Thymus (tissue), 11 donors: ENCODE measurements at regions not wholly inside any gene's neighbourhood (a gene's known extent, or its start where the extent isn't known, plus 50 kb on each side); places are given as distances from the start of the nearest gene placed in this dataset.

Source experiments
- DNase-seq, 9 donors: peaks; one replicate each; pipeline ENCODE4 v3.0.0-alpha.2; 2013; ENCODE audit warnings: low spot score in 9 of 9, low read depth in 6 of 9, missing footprints in 1 of 9
- H3K27ac ChIP-seq, 2 donors: one replicate each; pipeline ENCODE4 v1.5.1; 2013; ENCODE audit warnings: control low read depth in 1 of 2, low read depth in 1 of 2, low read length in 1 of 2, mild to moderate bottlenecking in 1 of 2, moderate library complexity in 1 of 2
- H3K27me3 ChIP-seq, 2 donors: one replicate each; pipeline ENCODE4 v1.5.1; 2013; ENCODE audit warnings: low read length in 1 of 2; ENCODE audit not compliant: control insufficient read depth in 2 of 2, insufficient read depth in 1 of 2
- H3K36me3 ChIP-seq, 2 donors: one replicate each; pipeline ENCODE4 v1.5.1; 2013; ENCODE audit warnings: low read length in 1 of 2, mild to moderate bottlenecking in 1 of 2, moderate library complexity in 1 of 2; ENCODE audit not compliant: control insufficient read depth in 2 of 2, insufficient read depth in 2 of 2
- H3K4me1 ChIP-seq, 2 donors: one replicate each; pipeline ENCODE4 v1.5.1; 2013; ENCODE audit warnings: low read length in 2 of 2; ENCODE audit not compliant: control insufficient read depth in 2 of 2, insufficient read depth in 2 of 2
- H3K4me3 ChIP-seq, 2 donors: one replicate each; pipeline ENCODE4 v1.5.1; 2013; ENCODE audit warnings: low read length in 2 of 2, control low read depth in 1 of 2, mild to moderate bottlenecking in 1 of 2
- H3K9me3 ChIP-seq, 2 donors: one replicate each; pipeline ENCODE4 v1.5.1; 2013; ENCODE audit warnings: low read length in 1 of 2, mild to moderate bottlenecking in 1 of 2; ENCODE audit not compliant: control insufficient read depth in 2 of 2, insufficient read depth in 1 of 2
- WGBS: extraction: QIAGEN DNeasy Blood & Tissue Kit; methylation state at CpG from one replicate; pipeline ENCODE4 v1.1.7; 2013; 5-methylcytosine and 5-hydroxymethylcytosine counted together
- donor health status: healthy.

- no peaks in the 10 kb centered on the region for H3K4me1 ChIP-seq
- no peak for DNase-seq
- 87% methylated on average over 2 of the region's 2 CpGs for WGBS
Observed at GRCh38 chr1:187794561-187794960, 965.8 kb downstream of the PLA2G4A start.

GRCh38 chr1:187809549-187809948, 980.8 kb downstream of the PLA2G4A start:
- no peak overlapping the region for H3K4me3 ChIP-seq
- no peaks in the 10 kb centered on the region for H3K27me3 ChIP-seq
- DNase-seq = no peak
- H3K27ac ChIP-seq = no peak overlapping the region
- H3K36me3 ChIP-seq = no peaks in the 10 kb centered on the region
- H3K4me1 ChIP-seq = no peaks in the 10 kb centered on the region
- no peaks in the 10 kb centered on the region for H3K9me3 ChIP-seq
- WGBS = 90% methylated on average over 1 of the region's 1 CpG

More at GRCh38 chr1:187794561-187794960, 965.8 kb downstream of the PLA2G4A start:
- no peaks in the 10 kb centered on the region for H3K36me3 ChIP-seq
- no peak overlapping the region for H3K4me3 ChIP-seq
- H3K9me3 ChIP-seq = no peaks in the 10 kb centered on the region
- no peaks in the 10 kb centered on the region for H3K27me3 ChIP-seq
- H3K27ac ChIP-seq = no peak overlapping the region

GRCh38 chr1:187816646-187817045, 987.9 kb downstream of the PLA2G4A start:
- H3K9me3 ChIP-seq = peaks cover 0 to 7% of the 10 kb centered on the region in 2 donors
- H3K27me3 ChIP-seq = no peaks in the 10 kb centered on the region
- H3K4me3 ChIP-seq = no peak overlapping the region
- H3K36me3 ChIP-seq = no peaks in the 10 kb centered on the region
- H3K4me1 ChIP-seq = no peaks in the 10 kb centered on the region
- no peak for DNase-seq
- H3K27ac ChIP-seq = no peak overlapping the region
- 88% methylated on average over 2 of the region's 2 CpGs for WGBS

- Histone ChIP-seq H3K9me3 (peaks cover 0 to 7% of the 10 kb centered on the region in 2 donors), H3K36me3 (no peaks in the 10 kb centered on the region), H3K27ac (no peak overlapping the region), H3K4me1 (no peaks in the 10 kb centered on the region), H3K4me3 (no peak overlapping the region), H3K27me3 (no peaks in the 10 kb centered on the region)
- no peak for DNase-seq
- WGBS = 93% methylated on average over 5 of the region's 5 CpGs
Observed at GRCh38 chr1:187817782-187818181, 989.0 kb downstream of the PLA2G4A start.

- no peak for DNase-seq
- Histone ChIP-seq H3K9me3 (peaks cover 0 to 7% of the 10 kb centered on the region in 2 donors), H3K27ac (no peak overlapping the region), H3K4me3 (no peak overlapping the region), H3K36me3 (no peaks in the 10 kb centered on the region), H3K27me3 (no peaks in the 10 kb centered on the region), H3K4me1 (no peaks in the 10 kb centered on the region)
- 53% methylated on average over 5 of the region's 5 CpGs for WGBS
Observed at GRCh38 chr1:187819086-187819485, 990.3 kb downstream of the PLA2G4A start.

GRCh38 chr1:187836557-187836956, 1007.8 kb downstream of the PLA2G4A start:
- no peak overlapping the region for H3K27ac ChIP-seq
- H3K4me1 ChIP-seq = no peaks in the 10 kb centered on the region
- WGBS = 95% methylated on average over 12 of the region's 12 CpGs
- H3K9me3 ChIP-seq = peaks cover 2 to 8% of the 10 kb centered on the region in 2 donors
- H3K4me3 ChIP-seq = no peak overlapping the region
- H3K36me3 ChIP-seq = no peaks in the 10 kb centered on the region
- no peaks in the 10 kb centered on the region for H3K27me3 ChIP-seq
- no peak for DNase-seq

- no peak overlapping the region for H3K4me3 ChIP-seq
- DNase-seq = no peak
- H3K36me3 ChIP-seq = no peaks in the 10 kb centered on the region
- H3K27me3 ChIP-seq = no peaks in the 10 kb centered on the region
- no peak overlapping the region for H3K27ac ChIP-seq
- H3K9me3 ChIP-seq = peaks cover 2 to 8% of the 10 kb centered on the region in 2 donors
- WGBS = 92% methylated on average over 2 of the region's 2 CpGs
- H3K4me1 ChIP-seq = no peaks in the 10 kb centered on the region
Observed at GRCh38 chr1:187837787-187838186, 1009.0 kb downstream of the PLA2G4A start.

- 70% methylated on average over 7 of the region's 7 CpGs for WGBS
- H3K36me3 ChIP-seq = no peaks in the 10 kb centered on the region
Observed at GRCh38 chr1:187838335-187839293, 1009.9 kb downstream of the PLA2G4A start.

GRCh38 chr1:187839873-187840272, 1011.1 kb downstream of the PLA2G4A start:
- no peaks in the 10 kb centered on the region for H3K27me3 ChIP-seq
- H3K9me3 ChIP-seq = peaks cover 2 to 8% of the 10 kb centered on the region in 2 donors
- no peak for DNase-seq
- H3K4me3 ChIP-seq = no peak overlapping the region
- 60% methylated on average over 2 of the region's 2 CpGs for WGBS
- H3K4me1 ChIP-seq = no peaks in the 10 kb centered on the region
- no peak overlapping the region for H3K27ac ChIP-seq
- no peaks in the 10 kb centered on the region for H3K36me3 ChIP-seq

More at GRCh38 chr1:187838335-187839293, 1009.9 kb downstream of the PLA2G4A start:
- Histone ChIP-seq H3K27ac (no peak overlapping the region), H3K9me3 (peaks cover 2 to 8% of the 10 kb centered on the region in 2 donors), H3K4me1 (no peaks in the 10 kb centered on the region), H3K4me3 (no peak overlapping the region), H3K27me3 (no peaks in the 10 kb centered on the region)
- DNase-seq = no peak
